ENCODE measurements at regions not wholly inside any gene's neighbourhood (a gene's known extent, or its start where the extent isn't known, plus 50 kb on each side); places are given as distances from the start of the nearest gene placed in this dataset.
"Not testable (repeated sequence)": the region's sequence is repeated elsewhere in the genome, so short reads cannot be mapped to it uniquely, and the experiment has no call there.

- DNase-seq (ENCODE audit: low spot score), result peak; percentile 39
Observed at GRCh38 chr15:31669158-31669908, 342.7 kb downstream of the KLF13 start.

GRCh38 chr15:31673263-31673662 lies 346.6 kb downstream of the KLF13 start:
- DNase-seq (ENCODE audit: low spot score), result not testable (repeated sequence)

GRCh38 chr15:31681529-31682259 lies 348.6 kb upstream of the CHRNA7 start:
- not testable (repeated sequence) for DNase-seq (ENCODE audit: low spot score)

GRCh38 chr15:31687088-31687487 lies 343.2 kb upstream of the CHRNA7 start:
- DNase-seq (ENCODE audit: low spot score), result not testable (repeated sequence)

- not testable (repeated sequence) for DNase-seq (ENCODE audit: low spot score)
Observed at GRCh38 chr15:31696509-31696908, 333.8 kb upstream of the CHRNA7 start.

GRCh38 chr15:31705076-31705678 lies 325.1 kb upstream of the CHRNA7 start:
- DNase-seq (ENCODE audit: low spot score), result not testable (repeated sequence)

GRCh38 chr15:31707944-31708702 lies 322.2 kb upstream of the CHRNA7 start:
- DNase-seq (ENCODE audit: low spot score), result not testable (repeated sequence)

- DNase-seq (ENCODE audit: low spot score), result not testable (repeated sequence)
Observed at GRCh38 chr15:31708703-31709327, 321.5 kb upstream of the CHRNA7 start.

GRCh38 chr15:31709479-31709878 lies 320.8 kb upstream of the CHRNA7 start:
- DNase-seq (ENCODE audit: low spot score), result not testable (repeated sequence)

GRCh38 chr15:31710806-31711205 lies 319.5 kb upstream of the CHRNA7 start:
- DNase-seq (ENCODE audit: low spot score), result not testable (repeated sequence)

- DNase-seq (ENCODE audit: low spot score), result not testable (repeated sequence)
Observed at GRCh38 chr15:31715208-31715607, 315.1 kb upstream of the CHRNA7 start.

- not testable (repeated sequence) for DNase-seq (ENCODE audit: low spot score)
Observed at GRCh38 chr15:31718625-31719024, 311.7 kb upstream of the CHRNA7 start.

- DNase-seq (ENCODE audit: low spot score), result not testable (repeated sequence)
Observed at GRCh38 chr15:31719396-31720022, 310.8 kb upstream of the CHRNA7 start.

GRCh38 chr15:31723019-31723418 lies 307.3 kb upstream of the CHRNA7 start:
- DNase-seq (ENCODE audit: low spot score), result not testable (repeated sequence)

GRCh38 chr15:31724903-31725302 lies 305.4 kb upstream of the CHRNA7 start:
- not testable (repeated sequence) for DNase-seq (ENCODE audit: low spot score)

- not testable (repeated sequence) for DNase-seq (ENCODE audit: low spot score)
Observed at GRCh38 chr15:31725619-31726018, 304.7 kb upstream of the CHRNA7 start.

- DNase-seq (ENCODE audit: low spot score), result no peak
Observed at GRCh38 chr15:31727612-31728011, 302.7 kb upstream of the CHRNA7 start.

- no peak for DNase-seq (ENCODE audit: low spot score)
Observed at GRCh38 chr15:31732726-31733125, 297.6 kb upstream of the CHRNA7 start.

GRCh38 chr15:31733424-31733823 lies 296.9 kb upstream of the CHRNA7 start:
- no peak for DNase-seq (ENCODE audit: low spot score)

- DNase-seq (ENCODE audit: low spot score), result no peak
Observed at GRCh38 chr15:31740203-31740602, 290.1 kb upstream of the CHRNA7 start.

- no peak for DNase-seq (ENCODE audit: low spot score)
Observed at GRCh38 chr15:31745841-31746240, 284.5 kb upstream of the CHRNA7 start.
